ENCODE measurements at regions not wholly inside any gene's neighbourhood (a gene's known extent, or its start where the extent isn't known, plus 50 kb on each side); places are given as distances from the start of the nearest gene placed in this dataset.

DNA sequence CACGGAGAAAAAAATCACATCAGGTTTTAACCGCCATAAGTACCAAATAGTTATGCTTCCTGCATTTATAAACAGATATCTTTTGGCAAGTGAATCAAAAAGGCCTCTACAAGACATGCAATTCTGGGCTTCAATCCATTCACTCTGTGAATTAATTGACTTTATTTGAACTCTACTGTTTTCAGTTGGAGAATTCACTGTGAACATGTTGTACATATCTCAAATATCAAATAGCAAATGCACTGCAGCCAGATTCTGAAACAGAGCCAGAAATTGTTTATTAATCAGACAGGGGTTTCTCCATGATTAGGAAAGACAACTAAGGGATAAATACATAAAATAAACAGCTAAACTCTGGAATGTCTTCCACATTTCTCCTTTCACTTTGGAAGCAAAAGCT lies 445.4 kb upstream of the NFIA start:
- TF ChIP-seq, protein P1, sequence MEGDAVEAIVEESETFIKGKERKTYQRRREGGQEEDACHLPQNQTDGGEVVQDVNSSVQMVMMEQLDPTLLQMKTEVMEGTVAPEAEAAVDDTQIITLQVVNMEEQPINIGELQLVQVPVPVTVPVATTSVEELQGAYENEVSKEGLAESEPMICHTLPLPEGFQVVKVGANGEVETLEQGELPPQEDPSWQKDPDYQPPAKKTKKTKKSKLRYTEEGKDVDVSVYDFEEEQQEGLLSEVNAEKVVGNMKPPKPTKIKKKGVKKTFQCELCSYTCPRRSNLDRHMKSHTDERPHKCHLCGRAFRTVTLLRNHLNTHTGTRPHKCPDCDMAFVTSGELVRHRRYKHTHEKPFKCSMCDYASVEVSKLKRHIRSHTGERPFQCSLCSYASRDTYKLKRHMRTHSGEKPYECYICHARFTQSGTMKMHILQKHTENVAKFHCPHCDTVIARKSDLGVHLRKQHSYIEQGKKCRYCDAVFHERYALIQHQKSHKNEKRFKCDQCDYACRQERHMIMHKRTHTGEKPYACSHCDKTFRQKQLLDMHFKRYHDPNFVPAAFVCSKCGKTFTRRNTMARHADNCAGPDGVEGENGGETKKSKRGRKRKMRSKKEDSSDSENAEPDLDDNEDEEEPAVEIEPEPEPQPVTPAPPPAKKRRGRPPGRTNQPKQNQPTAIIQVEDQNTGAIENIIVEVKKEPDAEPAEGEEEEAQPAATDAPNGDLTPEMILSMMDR (IDR thresholded peaks at IDR 0.05; ENCODE audit: insufficient read depth, low read length, poor library complexity, severe bottlenecking), result no peak
- TF ChIP-seq EZH2phosphoT487 (conservative IDR thresholded peaks at IDR 0.05; ENCODE audit: low read length), result no peak

Measured in SU-DHL-6 (cell line).